ENCODE measurements at regions not wholly inside any gene's neighbourhood (a gene's known extent, or its start where the extent isn't known, plus 50 kb on each side); places are given as distances from the start of the nearest gene placed in this dataset.

GRCh38 chr5:29069104-29069402 is 2030.7 kb upstream of the CDH9 start:
- ChIA-PET POLR2A (ENCODE audit: partially characterized antibody) (no interaction called here), CTCF (ENCODE audit: partially characterized antibody) (no interaction called here)
- H3K4me1 Mint-ChIP-seq, result no peaks in the 10 kb centered on the region
- intact Hi-C loops (cut with micrococcal nuclease), result no loop called here
- Histone ChIP-seq H3K9me3 (ENCODE audit: control insufficient read depth in 1 of 2, low read length in 2 of 2) (no peaks in the 10 kb centered on the region), H3K27me3 (ENCODE audit: insufficient read depth, low read length) (no peaks in the 10 kb centered on the region), H3K4me3 (ENCODE audit: low read length in 2 of 2) (no peak overlapping the region), H3K36me3 (ENCODE audit: insufficient read depth, low read length) (no peaks in the 10 kb centered on the region), H3K27ac (ENCODE audit: low read depth, low read length) (no peak overlapping the region), H3K4me1 (ENCODE audit: insufficient read depth, low read length) (no peaks in the 10 kb centered on the region)
- H3K27ac Mint-ChIP-seq, result no peak overlapping the region
- no peak overlapping the region for H3K4me3 Mint-ChIP-seq
- DNase-seq, result peak in 1 of 5 donors; percentile 24
- no peaks in the 10 kb centered on the region for H3K27me3 Mint-ChIP-seq
- peaks cover 0 to 21% (median 8%) of the 10 kb centered on the region in 8 donors for H3K9me3 Mint-ChIP-seq
- H3K36me3 Mint-ChIP-seq, result no peaks in the 10 kb centered on the region

GRCh38 chr5:29061381-29061780 is 2023.0 kb upstream of the CDH9 start:
- Histone ChIP-seq H3K27me3 (ENCODE audit: insufficient read depth, low read length) (no peaks in the 10 kb centered on the region), H3K36me3 (ENCODE audit: insufficient read depth, low read length) (no peaks in the 10 kb centered on the region), H3K4me3 (ENCODE audit: low read length in 2 of 2) (no peak overlapping the region), H3K4me1 (ENCODE audit: insufficient read depth, low read length) (no peaks in the 10 kb centered on the region), H3K9me3 (ENCODE audit: control insufficient read depth in 1 of 2, low read length in 2 of 2) (no peaks in the 10 kb centered on the region), H3K27ac (ENCODE audit: low read depth, low read length) (no peak overlapping the region)
- ChIA-PET POLR2A (ENCODE audit: partially characterized antibody) (no interaction called here), CTCF (ENCODE audit: partially characterized antibody) (no interaction called here)
- Mint-ChIP-seq H3K4me3 (no peak overlapping the region), H3K9me3 (peaks cover 0 to 16% (median 4%) of the 10 kb centered on the region in 8 donors), H3K36me3 (no peaks in the 10 kb centered on the region), H3K27me3 (no peaks in the 10 kb centered on the region), H3K27ac (no peak overlapping the region), H3K4me1 (no peaks in the 10 kb centered on the region)
- no peak for DNase-seq
- intact Hi-C loops (cut with micrococcal nuclease), result no loop called here

- H3K27me3 Mint-ChIP-seq, result no peaks in the 10 kb centered on the region
- H3K36me3 ChIP-seq (ENCODE audit: insufficient read depth, low read length), result no peaks in the 10 kb centered on the region
- no peaks in the 10 kb centered on the region for H3K9me3 ChIP-seq (ENCODE audit: control insufficient read depth in 1 of 2, low read length in 2 of 2)
- DNase-seq, result no peak
- H3K4me3 Mint-ChIP-seq, result no peak overlapping the region
- no peak overlapping the region for H3K4me3 ChIP-seq (ENCODE audit: low read length in 2 of 2)
- ChIA-PET CTCF (ENCODE audit: partially characterized antibody) (no interaction called here), POLR2A (ENCODE audit: partially characterized antibody) (no interaction called here)
- H3K4me1 Mint-ChIP-seq, result no peaks in the 10 kb centered on the region
- no peaks in the 10 kb centered on the region for H3K27me3 ChIP-seq (ENCODE audit: insufficient read depth, low read length)
- no peaks in the 10 kb centered on the region for H3K4me1 ChIP-seq (ENCODE audit: insufficient read depth, low read length)
- intact Hi-C loops (cut with micrococcal nuclease), result no loop called here
- no peaks in the 10 kb centered on the region for H3K36me3 Mint-ChIP-seq
- H3K9me3 Mint-ChIP-seq, result peaks cover 0 to 10% (median 5%) of the 10 kb centered on the region in 8 donors
- no peak overlapping the region for H3K27ac ChIP-seq (ENCODE audit: low read depth, low read length)
- H3K27ac Mint-ChIP-seq, result no peak overlapping the region
Measured at GRCh38 chr5:29054694-29055093, 2016.3 kb upstream of the CDH9 start.

GRCh38 chr5:29054282-29054681 is 2015.9 kb upstream of the CDH9 start:
- H3K36me3 ChIP-seq (ENCODE audit: insufficient read depth, low read length), result no peaks in the 10 kb centered on the region
- no peak overlapping the region for H3K4me3 Mint-ChIP-seq
- no peak overlapping the region for H3K4me3 ChIP-seq (ENCODE audit: low read length in 2 of 2)
- H3K27ac ChIP-seq (ENCODE audit: low read depth, low read length), result no peak overlapping the region
- no peaks in the 10 kb centered on the region for H3K4me1 ChIP-seq (ENCODE audit: insufficient read depth, low read length)
- H3K4me1 Mint-ChIP-seq, result no peaks in the 10 kb centered on the region
- POLR2A ChIA-PET (ENCODE audit: partially characterized antibody), result no interaction called here
- DNase-seq, result no peak
- peaks cover 0 to 10% (median 5%) of the 10 kb centered on the region in 8 donors for H3K9me3 Mint-ChIP-seq
- no peaks in the 10 kb centered on the region for H3K27me3 ChIP-seq (ENCODE audit: insufficient read depth, low read length)
- intact Hi-C loops (cut with micrococcal nuclease), result no loop called here
- CTCF ChIA-PET (ENCODE audit: partially characterized antibody), result no interaction called here
- H3K27ac Mint-ChIP-seq, result no peak overlapping the region
- no peaks in the 10 kb centered on the region for H3K9me3 ChIP-seq (ENCODE audit: control insufficient read depth in 1 of 2, low read length in 2 of 2)
- H3K27me3 Mint-ChIP-seq, result no peaks in the 10 kb centered on the region
- H3K36me3 Mint-ChIP-seq, result no peaks in the 10 kb centered on the region

GRCh38 chr5:29051509-29051908 is 2013.1 kb upstream of the CDH9 start:
- peaks cover 0 to 11% (median 7%) of the 10 kb centered on the region in 8 donors for H3K9me3 Mint-ChIP-seq
- no peak overlapping the region for H3K27ac Mint-ChIP-seq
- POLR2A ChIA-PET (ENCODE audit: partially characterized antibody), result no interaction called here
- intact Hi-C loops (cut with micrococcal nuclease), result no loop called here
- DNase-seq, result no peak
- H3K9me3 ChIP-seq (ENCODE audit: control insufficient read depth in 1 of 2, low read length in 2 of 2), result no peaks in the 10 kb centered on the region
- no peaks in the 10 kb centered on the region for H3K4me1 ChIP-seq (ENCODE audit: insufficient read depth, low read length)
- no peaks in the 10 kb centered on the region for H3K36me3 ChIP-seq (ENCODE audit: insufficient read depth, low read length)
- no peak overlapping the region for H3K4me3 Mint-ChIP-seq
- no peaks in the 10 kb centered on the region for H3K27me3 ChIP-seq (ENCODE audit: insufficient read depth, low read length)
- H3K27ac ChIP-seq (ENCODE audit: low read depth, low read length), result no peak overlapping the region
- H3K4me3 ChIP-seq (ENCODE audit: low read length in 2 of 2), result no peak overlapping the region
- CTCF ChIA-PET (ENCODE audit: partially characterized antibody), result no interaction called here
- H3K27me3 Mint-ChIP-seq, result no peaks in the 10 kb centered on the region
- H3K4me1 Mint-ChIP-seq, result no peaks in the 10 kb centered on the region
- H3K36me3 Mint-ChIP-seq, result no peaks in the 10 kb centered on the region

- CTCF ChIA-PET (ENCODE audit: partially characterized antibody), result no interaction called here
- H3K27ac Mint-ChIP-seq, result no peak overlapping the region
- intact Hi-C loops (cut with micrococcal nuclease), result no loop called here
- H3K9me3 Mint-ChIP-seq, result peaks cover 0 to 13% (median 4%) of the 10 kb centered on the region in 8 donors
- no peaks in the 10 kb centered on the region for H3K4me1 ChIP-seq (ENCODE audit: insufficient read depth, low read length)
- H3K27me3 ChIP-seq (ENCODE audit: insufficient read depth, low read length), result no peaks in the 10 kb centered on the region
- no peak overlapping the region for H3K27ac ChIP-seq (ENCODE audit: low read depth, low read length)
- no peaks in the 10 kb centered on the region for H3K27me3 Mint-ChIP-seq
- no peaks in the 10 kb centered on the region for H3K36me3 ChIP-seq (ENCODE audit: insufficient read depth, low read length)
- no peaks in the 10 kb centered on the region for H3K4me1 Mint-ChIP-seq
- H3K36me3 Mint-ChIP-seq, result peaks cover 0 to 4% of the 10 kb centered on the region in 2 donors
- POLR2A ChIA-PET (ENCODE audit: partially characterized antibody), result no interaction called here
- DNase-seq, result no peak
- no peak overlapping the region for H3K4me3 Mint-ChIP-seq
- H3K9me3 ChIP-seq (ENCODE audit: control insufficient read depth in 1 of 2, low read length in 2 of 2), result no peaks in the 10 kb centered on the region
- no peak overlapping the region for H3K4me3 ChIP-seq (ENCODE audit: low read length in 2 of 2)
Measured at GRCh38 chr5:29042152-29042551, 2003.8 kb upstream of the CDH9 start.

GRCh38 chr5:29040404-29040803 is 2002.0 kb upstream of the CDH9 start:
- no peak for DNase-seq
- no peaks in the 10 kb centered on the region for H3K4me1 Mint-ChIP-seq
- Histone ChIP-seq H3K27me3 (ENCODE audit: insufficient read depth, low read length) (no peaks in the 10 kb centered on the region), H3K27ac (ENCODE audit: low read depth, low read length) (no peak overlapping the region), H3K4me3 (ENCODE audit: low read length in 2 of 2) (no peak overlapping the region), H3K4me1 (ENCODE audit: insufficient read depth, low read length) (no peaks in the 10 kb centered on the region), H3K36me3 (ENCODE audit: insufficient read depth, low read length) (no peaks in the 10 kb centered on the region), H3K9me3 (ENCODE audit: control insufficient read depth in 1 of 2, low read length in 2 of 2) (no peaks in the 10 kb centered on the region)
- H3K9me3 Mint-ChIP-seq, result peaks cover 0 to 17% (median 4%) of the 10 kb centered on the region in 8 donors
- H3K36me3 Mint-ChIP-seq, result peaks cover 0 to 4% of the 10 kb centered on the region in 2 donors
- POLR2A ChIA-PET (ENCODE audit: partially characterized antibody), result no interaction called here
- CTCF ChIA-PET (ENCODE audit: partially characterized antibody), result no interaction called here
- H3K4me3 Mint-ChIP-seq, result no peak overlapping the region
- H3K27ac Mint-ChIP-seq, result no peak overlapping the region
- intact Hi-C loops (cut with micrococcal nuclease), result no loop called here
- no peaks in the 10 kb centered on the region for H3K27me3 Mint-ChIP-seq

- Mint-ChIP-seq H3K27me3 (no peaks in the 10 kb centered on the region), H3K9me3 (peaks cover 0 to 14% (median 4%) of the 10 kb centered on the region in 8 donors), H3K27ac (no peak overlapping the region), H3K4me3 (no peak overlapping the region), H3K36me3 (peaks cover 0 to 4% of the 10 kb centered on the region in 2 donors), H3K4me1 (no peaks in the 10 kb centered on the region)
- H3K27ac ChIP-seq (ENCODE audit: low read depth, low read length), result no peak overlapping the region
- no peaks in the 10 kb centered on the region for H3K4me1 ChIP-seq (ENCODE audit: insufficient read depth, low read length)
- no peak overlapping the region for H3K4me3 ChIP-seq (ENCODE audit: low read length in 2 of 2)
- H3K27me3 ChIP-seq (ENCODE audit: insufficient read depth, low read length), result no peaks in the 10 kb centered on the region
- no peak for DNase-seq
- intact Hi-C loops (cut with micrococcal nuclease), result no loop called here
- ChIA-PET POLR2A (ENCODE audit: partially characterized antibody) (no interaction called here), CTCF (ENCODE audit: partially characterized antibody) (no interaction called here)
- no peaks in the 10 kb centered on the region for H3K9me3 ChIP-seq (ENCODE audit: control insufficient read depth in 1 of 2, low read length in 2 of 2)
- no peaks in the 10 kb centered on the region for H3K36me3 ChIP-seq (ENCODE audit: insufficient read depth, low read length)
Measured at GRCh38 chr5:29039994-29040393, 2001.6 kb upstream of the CDH9 start.

Data from CD4-positive, alpha-beta memory T cell (primary cell).